Activated naive CD4-positive, alpha-beta T cell treated with anti-CD3 and anti-CD28 coated beads, Interleukin-2, amount 50 U/mL, for 16 hours (primary cell): ENCODE measurements at regions not wholly inside any gene's neighbourhood (a gene's known extent, or its start where the extent isn't known, plus 50 kb on each side); places are given as distances from the start of the nearest gene placed in this dataset.
A peak's percentile ranks its signal among the peaks of the same experiment; 100 is the strongest.

ENCODE experiments used
- DNase-seq: peaks from one replicate; pipeline ENCODE4 v3.0.0-alpha.2; 2020

DNA sequence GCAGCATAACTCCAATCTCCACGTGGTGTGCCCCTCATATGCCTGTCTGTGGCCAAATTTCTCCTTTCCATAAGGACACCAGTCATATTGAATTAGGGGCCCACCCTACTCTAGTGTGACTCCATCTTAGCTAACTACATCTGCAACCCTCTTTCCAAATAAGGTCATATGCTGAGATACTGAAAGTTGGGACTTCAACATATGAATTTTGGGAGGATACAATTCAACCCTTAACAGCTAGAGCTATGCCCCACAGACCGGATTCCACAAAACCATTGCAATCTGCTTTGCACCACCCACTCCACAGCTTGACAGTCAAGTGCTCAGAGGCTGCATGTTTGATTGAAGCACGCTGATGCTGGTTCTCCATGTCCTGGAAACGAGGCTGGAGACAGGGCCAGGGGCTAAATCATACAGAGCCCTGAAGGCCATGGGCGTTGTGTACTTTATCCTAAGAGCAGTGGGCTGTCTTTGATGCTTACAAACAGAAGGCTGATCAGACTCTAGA is 122.8 kb downstream of the MTX3 start:
- no peak for DNase-seq

DNA sequence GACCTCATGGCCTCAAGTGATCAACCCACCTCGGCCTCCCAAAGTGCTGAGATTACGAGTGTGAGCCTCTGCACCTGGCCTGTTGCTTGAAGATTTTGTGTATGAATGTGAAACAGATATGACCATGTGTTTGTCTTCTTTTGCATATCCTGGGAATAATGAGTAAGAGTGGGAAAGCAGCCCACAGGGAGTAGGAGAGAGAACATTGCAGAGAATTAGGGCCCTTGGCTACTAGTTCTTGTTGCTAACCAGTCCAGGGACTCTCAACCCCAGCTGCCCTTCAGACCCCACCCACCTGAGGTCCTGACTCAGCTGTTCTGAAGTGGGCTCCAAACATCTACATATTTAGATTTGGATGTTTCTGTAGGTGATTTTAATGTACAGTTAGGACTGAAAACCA is 125.5 kb downstream of the MTX3 start:
- no peak for DNase-seq

DNA sequence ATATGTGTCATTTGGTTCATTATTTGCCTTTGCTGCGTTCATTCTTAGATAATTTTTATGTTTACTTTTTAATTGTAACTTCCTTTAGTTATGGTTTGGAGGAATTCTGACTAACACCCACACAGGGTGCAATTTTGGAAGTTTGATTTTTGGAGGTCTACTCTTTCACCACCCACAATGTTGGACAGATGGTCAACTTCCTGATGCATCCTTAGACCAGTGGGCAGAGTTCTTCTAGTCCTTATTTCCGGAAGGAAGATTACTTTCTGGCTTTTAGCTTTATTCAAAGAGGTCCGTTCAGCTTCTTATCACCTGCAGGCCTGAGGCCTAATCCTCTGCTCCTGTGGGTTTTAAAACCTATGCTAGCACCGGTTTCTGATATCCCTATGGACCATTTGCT is 126.7 kb downstream of the MTX3 start:
- no peak for DNase-seq

DNA sequence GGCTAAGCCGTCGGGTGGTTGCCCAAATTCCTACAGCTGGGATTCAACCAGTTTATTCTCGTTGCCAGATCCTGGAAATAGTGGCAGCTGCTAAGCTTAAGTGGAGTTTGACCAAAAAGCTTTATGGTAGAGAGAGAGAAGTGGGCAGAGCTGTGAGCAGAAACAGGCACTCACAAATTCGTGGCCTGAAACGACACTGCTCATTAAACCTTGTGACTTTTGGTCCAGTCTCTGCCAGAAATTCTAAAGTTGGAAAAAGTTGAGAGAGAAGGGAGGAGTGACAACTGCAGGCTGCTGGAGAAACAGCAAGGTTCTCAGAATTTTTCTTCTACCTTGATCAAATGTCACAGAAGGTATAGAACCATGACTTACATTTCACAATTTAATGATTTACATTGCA is 131.5 kb downstream of the MTX3 start:
- DNase-seq, result no peak

DNA sequence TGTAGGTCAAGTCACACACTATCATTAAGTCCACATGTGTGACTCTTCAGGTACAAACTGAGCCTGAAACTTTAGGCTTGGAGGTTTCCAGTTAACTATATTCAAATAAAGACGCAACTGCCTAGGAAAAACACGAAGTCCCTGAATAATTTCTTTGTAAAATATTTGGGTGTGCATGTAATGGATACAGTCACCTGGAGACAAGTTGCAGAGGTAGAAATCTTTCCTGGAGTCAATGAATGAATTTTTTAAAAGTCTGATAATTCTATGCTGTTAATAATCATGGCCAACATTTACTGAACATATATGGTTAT is 132.7 kb downstream of the MTX3 start:
- no peak for DNase-seq

DNA sequence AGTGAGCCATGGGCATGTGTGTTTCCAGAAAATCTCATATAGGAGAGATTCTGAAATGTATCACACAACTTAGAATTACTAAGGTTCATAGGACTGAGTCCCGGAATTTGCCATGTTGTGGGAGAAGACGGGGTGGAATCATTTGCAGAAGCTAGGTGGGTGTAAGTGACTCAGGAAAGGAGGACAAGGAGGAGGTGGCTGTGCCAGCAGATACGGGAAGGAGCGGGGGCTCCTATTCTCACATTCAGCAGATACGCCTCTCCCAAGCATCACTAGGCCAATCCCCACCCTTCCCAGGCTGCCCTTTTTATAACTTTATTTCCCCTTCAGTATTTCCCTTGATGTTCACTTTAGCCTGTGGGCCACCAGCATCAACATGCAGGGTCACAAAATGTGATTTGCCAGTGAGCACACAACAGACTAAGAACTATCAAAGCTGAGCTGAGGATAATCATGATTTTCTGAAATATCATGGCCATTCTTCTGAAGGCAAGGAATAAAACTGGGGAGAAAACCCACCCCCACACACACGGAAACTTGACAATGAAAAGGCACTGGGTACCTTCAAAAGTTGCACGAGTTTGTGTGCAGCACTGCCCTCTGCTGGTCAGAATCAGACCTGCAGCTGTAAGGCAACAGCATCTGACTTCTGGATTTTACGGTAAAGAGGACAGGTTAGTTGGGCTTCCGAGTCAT is 133.2 kb downstream of the MTX3 start:
- DNase-seq, result peak; percentile 80

DNA sequence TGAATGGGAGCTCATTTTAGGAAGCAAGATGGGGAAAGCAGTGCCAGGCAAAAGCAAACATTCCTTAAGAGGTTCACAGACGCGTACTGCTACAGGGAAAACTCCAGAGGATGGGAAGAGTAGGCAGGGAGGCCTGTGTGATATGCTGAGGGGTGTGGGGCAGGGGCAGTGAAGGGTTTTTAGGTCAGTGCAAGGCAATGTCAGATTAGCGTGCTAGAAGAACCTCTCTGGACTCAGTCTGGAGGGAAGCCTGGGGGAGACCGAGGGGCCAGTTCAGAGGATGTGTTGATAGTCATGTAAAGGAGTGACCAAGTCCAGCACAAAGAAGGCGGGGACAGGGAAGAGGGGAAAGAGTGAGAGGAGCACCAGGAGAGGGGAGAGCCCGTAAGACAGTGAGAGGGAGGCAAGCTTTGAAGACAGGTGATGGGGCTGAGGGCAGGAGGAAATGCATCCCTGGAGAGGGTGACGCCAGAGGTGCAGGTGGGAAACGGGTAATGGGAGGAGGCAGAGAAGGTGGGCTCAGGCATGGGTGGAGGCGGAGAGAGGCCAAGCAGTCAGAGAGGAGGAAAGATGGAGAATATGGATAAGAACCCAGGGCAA is 134.5 kb downstream of the MTX3 start:
- no peak for DNase-seq

DNA sequence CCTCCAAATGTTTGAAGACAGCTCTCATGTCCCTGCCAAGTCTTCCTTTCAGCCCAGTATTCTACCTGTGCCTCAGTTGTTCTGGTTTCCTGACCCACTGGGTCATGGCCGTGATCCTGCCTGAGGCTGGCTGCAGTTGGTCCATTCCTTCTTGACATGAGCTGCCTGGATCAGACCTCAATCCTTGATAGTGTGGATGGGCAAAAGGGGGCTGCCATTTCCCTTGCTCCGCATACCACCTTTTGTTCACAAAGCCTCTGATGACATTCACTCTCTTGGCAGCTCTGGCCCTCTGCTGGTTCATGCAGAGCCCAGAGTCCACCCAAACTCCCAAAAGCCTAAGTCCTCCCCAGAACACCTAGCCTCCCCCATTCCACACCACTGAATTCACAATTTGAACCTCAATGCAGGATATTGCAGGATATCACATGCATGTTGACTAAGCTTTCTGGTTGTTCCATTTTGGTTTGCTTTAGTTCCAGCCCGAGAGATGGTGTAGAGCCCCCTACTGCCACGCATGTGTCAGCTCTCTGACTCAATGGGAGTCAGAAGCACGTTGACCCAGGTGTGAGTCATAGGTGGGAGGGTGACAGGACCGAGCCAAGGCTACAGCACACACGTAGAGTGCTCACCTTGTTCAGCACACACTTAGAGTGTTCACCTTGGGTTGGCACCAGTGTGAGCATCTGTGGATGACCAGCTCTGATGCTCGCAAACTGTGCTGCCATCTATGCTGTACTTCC is 137.2 kb downstream of the MTX3 start:
- peak; percentile 27 for DNase-seq

DNA sequence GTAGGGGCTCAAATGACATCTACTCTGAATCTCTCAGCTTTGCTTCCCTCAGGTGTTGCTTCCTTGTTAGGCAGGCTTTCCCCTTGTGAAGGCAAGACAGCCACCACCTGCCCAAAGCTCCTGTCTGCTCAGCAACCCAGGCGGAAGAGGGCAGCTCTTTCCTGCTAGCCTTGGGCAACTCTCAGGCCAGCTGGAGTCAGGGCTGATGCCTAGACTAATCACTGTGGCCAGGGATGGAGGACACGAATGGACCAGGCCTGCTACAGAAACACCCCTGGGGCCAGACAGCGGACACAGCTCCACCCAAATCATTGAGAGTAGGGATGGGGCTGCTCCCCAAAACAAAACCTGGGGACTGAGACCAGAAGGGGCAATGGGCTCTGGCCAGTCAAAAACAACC is 138.0 kb downstream of the MTX3 start:
- no peak for DNase-seq

DNA sequence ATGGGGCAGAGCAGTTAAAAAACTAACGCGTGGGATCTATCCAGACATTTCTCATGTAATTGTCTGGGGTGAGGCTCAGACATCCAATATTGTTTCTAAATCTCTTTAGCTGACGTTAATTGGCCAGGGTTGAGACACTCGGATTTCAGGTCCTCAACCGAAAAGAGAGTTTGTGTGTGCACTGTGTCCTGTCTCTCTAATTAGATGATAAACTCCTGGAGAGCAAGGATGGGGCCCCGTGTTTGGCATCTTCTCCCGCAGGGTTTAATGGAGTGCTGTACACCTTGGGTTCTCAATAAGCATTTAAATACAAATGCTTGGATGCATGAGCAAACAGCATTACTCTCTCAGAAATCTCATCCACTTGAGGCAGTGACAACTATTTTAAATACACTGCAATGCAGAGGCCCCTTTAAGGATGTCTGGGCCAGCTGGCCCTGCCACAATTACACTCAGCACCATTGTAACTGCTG is 139.6 kb downstream of the MTX3 start:
- no peak for DNase-seq

DNA sequence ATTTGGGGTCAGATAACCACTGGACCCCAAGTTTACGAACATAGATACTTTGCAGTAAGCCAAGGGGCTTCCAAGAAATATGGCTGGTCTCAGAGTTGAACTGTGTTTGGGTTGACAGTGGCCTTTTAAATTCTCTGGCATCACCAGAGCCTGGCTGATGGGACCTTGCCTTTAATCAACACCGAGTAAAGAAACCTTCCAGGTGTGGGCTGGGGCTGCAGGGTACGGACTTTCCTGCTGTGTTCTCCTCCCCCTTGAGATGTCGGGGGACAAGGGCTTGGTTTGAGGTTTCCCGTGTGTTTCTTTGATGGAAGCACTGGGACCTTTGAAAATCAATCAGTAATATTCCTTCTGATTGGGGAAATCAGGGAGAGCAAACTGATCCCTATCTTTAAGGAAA is 140.1 kb downstream of the MTX3 start:
- no peak for DNase-seq

DNA sequence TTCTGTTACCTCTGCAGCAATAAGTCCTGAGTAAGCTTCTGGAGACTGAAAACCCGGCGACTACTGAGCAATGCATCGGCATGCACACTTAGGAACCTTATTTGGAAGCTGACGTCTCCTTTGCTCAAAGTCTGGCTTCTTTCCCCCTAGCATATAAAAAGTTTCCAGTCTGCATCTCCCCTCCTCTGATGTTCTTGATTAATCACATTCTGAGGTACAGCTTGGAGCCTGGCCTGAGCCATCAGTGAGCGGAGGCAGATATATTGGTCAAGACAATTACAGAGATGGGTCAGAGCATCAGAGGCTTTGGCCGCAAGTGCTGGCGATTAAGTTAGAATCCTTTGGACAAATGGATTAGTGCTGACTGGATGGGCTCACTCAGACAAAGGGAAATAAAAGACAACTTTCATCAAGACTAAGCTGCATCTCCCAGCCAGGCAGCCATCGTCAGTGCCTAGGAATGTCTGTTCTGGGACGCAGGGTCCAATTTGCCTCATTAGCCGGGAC is 140.7 kb downstream of the MTX3 start:
- DNase-seq, result no peak

DNA sequence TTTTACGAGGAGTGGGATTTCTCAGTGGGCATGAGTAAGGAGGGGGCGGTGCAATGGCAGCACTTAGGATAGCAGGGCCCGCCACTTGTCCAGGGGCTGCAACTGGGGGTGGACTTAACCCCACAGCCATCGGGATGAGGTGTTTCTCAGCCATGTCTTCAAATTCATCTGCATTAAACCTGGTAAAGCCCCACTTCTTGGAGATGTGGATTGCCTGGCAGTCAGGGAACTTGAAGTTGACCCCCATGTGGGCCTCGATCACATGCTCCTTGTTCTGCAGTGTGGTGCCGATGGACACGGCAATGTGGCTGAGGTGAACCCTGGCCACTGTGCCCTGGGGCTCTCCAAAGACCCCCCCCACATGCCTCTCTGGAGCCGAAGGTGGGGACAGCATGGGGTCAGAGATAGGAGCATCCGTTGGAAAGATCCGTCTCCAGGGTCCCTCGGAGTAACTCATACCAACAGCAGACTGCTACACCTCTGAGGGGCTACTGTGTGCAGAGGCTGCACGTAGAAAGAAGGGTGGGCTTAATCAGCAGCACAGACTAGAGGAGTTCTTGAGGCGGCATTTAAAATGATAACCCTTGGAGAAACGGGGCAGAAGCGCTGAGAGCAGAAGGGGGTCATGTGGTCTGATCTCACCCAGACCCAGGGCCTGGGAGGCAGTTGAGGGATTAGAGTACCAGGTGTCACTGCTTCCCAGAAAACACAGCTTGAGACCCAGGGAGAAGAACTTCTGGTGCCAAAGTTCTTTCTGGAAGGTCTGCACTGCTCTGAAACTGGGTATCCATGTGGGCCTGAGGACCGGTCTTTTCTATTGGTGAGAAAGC is 141.4 kb downstream of the MTX3 start:
- no peak for DNase-seq
